SU-DHL-6 (cell line): ENCODE measurements at regions not wholly inside any gene's neighbourhood (a gene's known extent, or its start where the extent isn't known, plus 50 kb on each side); places are given as distances from the start of the nearest gene placed in this dataset.

Experiments
- H2AFZ ChIP-seq: fragments of 200-600 bp; sonication (generic); 2 replicates; pipeline ENCODE4 v1.6.1; 2014; ENCODE audit warnings: low read depth, mild to moderate bottlenecking, moderate library complexity, mixed read lengths, antibody characterized with exemption, low read length; ENCODE audit not compliant: severe bottlenecking
- H3F3A ChIP-seq: fragments of 200-600 bp; shearing (Covaris generic); 2 replicates; pipeline ENCODE4 v1.6.0; 2016; ENCODE audit warnings: antibody characterized with exemption, mild to moderate bottlenecking; ENCODE audit not compliant: insufficient read depth
- H3K27ac ChIP-seq: fragments of 200-600 bp; sonication (generic); 2 replicates; pipeline ENCODE4 v1.5.1; 2016; ENCODE audit warnings: low read depth, mild to moderate bottlenecking, low read length, moderate library complexity, mixed read lengths
- H3K27me3 ChIP-seq: fragments of 200-600 bp; sonication (generic), shearing (Covaris generic); 2 replicates; pipeline ENCODE4 v1.6.0; 2014; ENCODE audit warnings: mild to moderate bottlenecking, low read length
- H3K36me3 ChIP-seq: fragments of 200-600 bp; sonication (generic); 2 replicates; pipeline ENCODE4 v1.6.1; 2014; ENCODE audit warnings: mild to moderate bottlenecking, low read length, mixed read lengths
- H3K4me2 ChIP-seq: fragments of 300-600, 200-600 bp; shearing (Covaris generic), sonication (generic); 2 replicates; pipeline ENCODE4 v1.6.0; 2014; ENCODE audit warnings: low read length, low read depth, mild to moderate bottlenecking; ENCODE audit not compliant: poor library complexity, severe bottlenecking
- H3K4me3 ChIP-seq: fragments of 200-600 bp; sonication (generic); 2 replicates; pipeline ENCODE4 v1.5.1; 2014; ENCODE audit warnings: antibody characterized with exemption, low read length, mild to moderate bottlenecking, mixed read lengths; ENCODE audit not compliant: insufficient read depth, poor library complexity, severe bottlenecking
- H3K79me2 ChIP-seq: fragments of 200-600 bp; sonication (generic); 2 replicates; pipeline ENCODE4 v1.6.1; 2014; ENCODE audit warnings: mild to moderate bottlenecking, low read length, moderate library complexity; ENCODE audit not compliant: insufficient read depth
- H3K9ac ChIP-seq: fragments of 200-600 bp; sonication (generic); 2 replicates; pipeline ENCODE4 v1.7.0; 2014; ENCODE audit warnings: mild to moderate bottlenecking, low read length
- H3K9me2 ChIP-seq: fragments of 200-600 bp; sonication (generic); replicated peaks from 2 replicates; pipeline ENCODE4 v1.6.1; 2014; ENCODE audit warnings: low read length; ENCODE audit not compliant: insufficient read depth
- H3K9me3 ChIP-seq: fragments of 200-600 bp; sonication (generic); 2 replicates; pipeline ENCODE4 v1.6.1; 2014; ENCODE audit warnings: low read length, mixed read lengths; ENCODE audit not compliant: insufficient read depth
- H4K20me1 ChIP-seq: fragments of 200-600 bp; sonication (generic); 2 replicates; pipeline ENCODE4 v1.6.1; 2014; ENCODE audit warnings: low read depth, mild to moderate bottlenecking, antibody characterized with exemption, low read length, moderate library complexity, mixed read lengths
- CTCF ChIP-seq: fragments of 200-600 bp; sonication (generic); IDR thresholded peaks from one replicate; pipeline ENCODE4 v1.5.1; 2017; ENCODE audit warnings: antibody characterized with exemption, mild to moderate bottlenecking, low read length, moderate library complexity; ENCODE audit not compliant: insufficient read depth, poor library complexity, severe bottlenecking
- EZH2phosphoT487 ChIP-seq: fragments of 200-600 bp; sonication (generic), shearing (Covaris generic); conservative IDR thresholded peaks from 2 replicates; pipeline ENCODE4 v1.6.1; 2018; ENCODE audit warnings: mild to moderate bottlenecking, antibody characterized with exemption, low read length, moderate library complexity, mixed read lengths

GRCh38 chr3:178078953-178079352 is 457.3 kb upstream of the KCNMB2 start:
- no peak overlapping the region for H3K4me3 ChIP-seq
- no peaks in the 10 kb centered on the region for H3K9me2 ChIP-seq
- no peaks in the 10 kb centered on the region for H3K9me3 ChIP-seq
- no peak overlapping the region for H3K27ac ChIP-seq
- no peak overlapping the region for H3K4me2 ChIP-seq
- H2AFZ ChIP-seq: no peak overlapping the region
- H3K36me3 ChIP-seq: no peaks in the 10 kb centered on the region
- H4K20me1 ChIP-seq: no peaks in the 10 kb centered on the region
- no peaks in the 10 kb centered on the region for H3K79me2 ChIP-seq
- no peaks in the 10 kb centered on the region for H3K27me3 ChIP-seq
- no peaks in the 10 kb centered on the region for H3F3A ChIP-seq
- no peak for TF ChIP-seq CTCF
- no peak for TF ChIP-seq EZH2phosphoT487
- no peak overlapping the region for H3K9ac ChIP-seq

GRCh38 chr3:178079966-178080365 is 456.3 kb upstream of the KCNMB2 start:
- Histone ChIP-seq H3K27me3 (no peaks in the 10 kb centered on the region), H3K9me2 (no peaks in the 10 kb centered on the region), H3K36me3 (no peaks in the 10 kb centered on the region), H3K79me2 (no peaks in the 10 kb centered on the region), H4K20me1 (no peaks in the 10 kb centered on the region), H3F3A (no peaks in the 10 kb centered on the region), H3K4me3 (no peak overlapping the region), H3K4me2 (no peak overlapping the region), H2AFZ (no peak overlapping the region), H3K9ac (no peak overlapping the region), H3K27ac (no peak overlapping the region), H3K9me3 (no peaks in the 10 kb centered on the region)
- TF ChIP-seq CTCF (no peak), EZH2phosphoT487 (no peak)

GRCh38 chr3:178082326-178082906 is 453.8 kb upstream of the KCNMB2 start:
- H2AFZ ChIP-seq: no peak overlapping the region
- no peaks in the 10 kb centered on the region for H3F3A ChIP-seq
- no peak overlapping the region for H3K4me3 ChIP-seq
- no peaks in the 10 kb centered on the region for H3K36me3 ChIP-seq
- H3K9ac ChIP-seq: no peak overlapping the region
- no peaks in the 10 kb centered on the region for H4K20me1 ChIP-seq
- H3K9me2 ChIP-seq: no peaks in the 10 kb centered on the region
- no peaks in the 10 kb centered on the region for H3K79me2 ChIP-seq
- H3K9me3 ChIP-seq: no peaks in the 10 kb centered on the region
- TF ChIP-seq EZH2phosphoT487 (no peak), CTCF (no peak)
- H3K27ac ChIP-seq: no peak overlapping the region
- no peaks in the 10 kb centered on the region for H3K27me3 ChIP-seq
- H3K4me2 ChIP-seq: no peak overlapping the region
